Activated T-cell treated with anti-CD3 and anti-CD28 coated beads, Interleukin-2, amount 50 U/mL, for 1 hour (primary cell): ENCODE measurements at regions not wholly inside any gene's neighbourhood (a gene's known extent, or its start where the extent isn't known, plus 50 kb on each side); places are given as distances from the start of the nearest gene placed in this dataset.
"Not testable (repeated sequence)": the region's sequence is repeated elsewhere in the genome, so short reads cannot be mapped to it uniquely, and the experiment has no call there.

Experiments
- DNase-seq: peaks from one replicate; pipeline ENCODE4 v3.0.0-alpha.2; 2020

DNA sequence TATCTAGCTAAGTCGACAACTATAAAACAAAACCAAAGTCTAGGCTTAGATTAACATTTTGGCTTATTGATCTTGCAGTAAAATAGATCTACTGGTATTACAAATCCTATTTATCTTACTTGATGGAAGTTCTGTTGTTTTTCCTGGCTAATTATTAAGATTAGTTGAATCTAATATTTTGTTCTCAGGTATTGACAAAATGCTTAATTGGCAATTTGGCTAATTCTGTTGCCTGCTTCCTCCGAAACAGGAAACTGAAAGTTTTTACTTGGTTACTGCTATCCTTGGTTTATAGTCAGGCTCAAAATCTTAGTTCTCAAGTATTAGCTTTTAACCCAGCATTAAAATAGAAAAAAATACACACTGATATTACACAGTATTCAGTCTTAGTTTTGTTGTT is 820.5 kb downstream of the NR2F1-AS1 start:
- DNase-seq = no peak

DNA sequence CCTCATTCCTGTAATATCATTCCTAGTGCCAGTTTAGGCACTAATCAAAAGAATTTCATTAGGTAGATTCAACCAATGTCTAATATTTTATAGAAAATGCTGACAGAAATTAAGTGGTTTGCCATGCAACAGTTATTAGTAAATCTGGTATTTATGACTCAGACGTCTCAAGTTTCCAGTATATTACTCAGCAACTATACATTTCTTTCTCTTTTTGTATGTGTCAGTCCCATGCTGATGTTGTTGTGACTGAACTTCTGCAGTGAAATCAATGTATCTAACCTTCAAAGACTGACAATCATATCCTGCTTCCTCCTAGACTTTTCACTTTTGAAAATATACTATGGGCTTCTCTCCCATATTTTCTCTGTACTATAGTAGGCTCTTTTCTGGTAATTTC is 822.5 kb downstream of the NR2F1-AS1 start:
- DNase-seq = no peak

DNA sequence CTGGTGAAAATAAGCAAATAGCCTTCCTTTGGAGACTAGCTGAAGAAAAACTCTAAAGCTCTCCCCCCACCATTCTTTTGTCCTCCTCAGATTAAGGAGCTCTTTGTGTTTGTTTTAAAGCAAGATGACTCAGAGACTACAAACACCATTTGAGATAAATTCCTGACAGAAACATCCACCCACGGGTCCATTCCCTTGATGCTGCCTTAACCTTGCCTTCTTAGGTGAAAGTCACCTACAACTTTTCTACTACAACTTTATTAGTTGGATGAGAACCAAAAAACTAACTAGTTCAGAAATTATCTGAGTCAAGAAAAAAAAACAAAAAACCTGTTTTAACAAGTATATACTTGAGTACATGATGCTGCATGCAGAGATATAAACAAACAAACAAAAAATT is 831.1 kb downstream of the NR2F1-AS1 start:
- no peak for DNase-seq

DNA sequence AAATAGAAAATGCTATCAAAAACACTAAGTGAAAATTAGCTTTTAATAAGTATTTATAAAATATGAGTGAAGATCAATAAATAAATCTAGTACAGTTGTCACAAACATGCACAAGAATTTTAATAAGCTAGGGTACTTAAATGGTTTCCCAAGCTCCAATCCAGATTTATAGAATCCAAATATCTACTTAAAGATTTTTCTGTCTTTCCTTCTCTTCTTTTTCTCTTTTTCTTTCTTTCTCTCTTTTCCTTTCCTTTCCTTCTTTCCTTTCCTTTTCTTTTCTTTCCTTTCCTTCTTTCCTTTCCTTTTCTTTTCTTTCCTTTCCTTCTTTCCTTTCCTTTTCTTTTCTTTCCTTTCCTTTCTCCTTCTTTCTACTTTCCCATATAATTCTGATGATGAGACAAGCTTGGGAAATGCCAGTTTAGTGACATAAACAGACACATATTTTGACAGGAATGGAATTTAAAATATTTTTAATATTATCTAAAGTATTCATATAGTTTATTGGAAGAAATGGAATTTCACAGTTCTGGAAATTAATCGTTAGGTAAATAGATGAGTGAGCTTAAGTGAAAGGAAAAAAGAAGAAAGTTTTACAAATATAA is 832.8 kb downstream of the NR2F1-AS1 start:
- DNase-seq = no peak

DNA sequence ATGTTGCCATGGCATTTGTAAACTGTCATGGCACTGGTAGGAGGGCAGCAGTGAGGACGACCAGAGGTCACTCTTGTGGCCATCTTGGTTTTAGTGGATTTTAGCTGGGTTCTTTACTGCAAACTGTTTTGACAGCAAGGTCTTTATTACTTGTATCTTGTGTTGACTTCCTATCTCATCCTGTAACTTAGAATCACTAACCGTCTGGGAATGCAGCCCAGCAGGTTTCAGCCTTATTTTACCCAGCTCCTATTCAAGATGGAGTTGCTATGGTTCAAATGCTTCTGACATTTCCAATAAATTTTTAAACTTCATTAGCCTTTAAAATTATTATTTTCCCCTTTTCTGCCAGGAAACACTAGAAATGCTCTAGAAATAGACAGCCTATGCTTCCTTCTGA is 839.1 kb downstream of the NR2F1-AS1 start:
- DNase-seq = no peak

DNA sequence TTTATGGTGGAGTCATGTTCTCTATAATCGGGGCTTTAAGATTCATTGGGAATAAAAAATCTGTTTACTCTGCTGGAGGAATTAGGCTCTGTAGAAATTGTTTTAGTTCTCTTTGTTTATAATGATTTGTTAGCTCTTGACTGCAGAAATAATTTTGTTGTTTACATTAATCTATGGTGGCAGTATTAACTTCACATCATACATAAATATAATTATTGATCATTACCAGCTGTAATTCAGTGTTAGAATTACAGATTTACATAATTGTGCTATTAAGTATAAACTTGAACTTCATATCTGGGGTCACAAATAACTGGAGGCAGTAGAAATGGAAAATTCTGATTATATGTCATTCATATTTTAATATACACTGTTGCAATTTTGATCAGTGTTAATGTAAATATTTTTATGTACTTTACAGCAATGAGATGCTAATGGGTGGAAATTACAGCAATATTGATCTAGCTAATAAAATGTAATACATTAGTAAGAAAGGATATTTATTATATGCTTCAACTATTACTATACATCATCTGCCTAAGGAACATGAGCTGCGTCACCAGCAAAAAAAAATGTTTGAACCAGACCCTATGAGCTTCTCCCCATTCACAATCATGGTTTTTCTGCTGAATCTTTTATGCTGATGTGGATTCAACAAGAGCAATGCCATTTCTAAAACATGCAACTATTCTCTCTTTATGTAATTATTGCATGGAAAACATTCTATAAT is 846.6 kb downstream of the NR2F1-AS1 start:
- DNase-seq = no peak

DNA sequence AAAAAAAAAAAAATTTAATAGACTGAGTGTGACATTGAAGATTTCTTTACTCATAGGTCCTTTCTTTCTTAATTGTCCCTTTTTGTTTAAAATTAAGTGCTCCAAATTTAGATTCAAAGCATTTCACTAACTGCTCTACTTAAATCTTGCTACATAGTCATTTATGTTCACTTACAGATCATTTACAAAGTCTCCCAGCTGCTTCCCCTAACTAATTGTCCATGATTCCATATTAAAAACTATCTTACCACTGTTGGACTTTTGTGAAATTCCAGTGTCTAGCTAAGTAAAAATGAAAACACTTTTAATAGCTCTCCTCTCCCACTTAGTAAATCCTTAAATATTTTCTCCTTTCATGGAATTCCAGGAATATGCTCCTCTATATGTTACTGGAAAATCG is 850.5 kb downstream of the NR2F1-AS1 start:
- no peak for DNase-seq

DNA sequence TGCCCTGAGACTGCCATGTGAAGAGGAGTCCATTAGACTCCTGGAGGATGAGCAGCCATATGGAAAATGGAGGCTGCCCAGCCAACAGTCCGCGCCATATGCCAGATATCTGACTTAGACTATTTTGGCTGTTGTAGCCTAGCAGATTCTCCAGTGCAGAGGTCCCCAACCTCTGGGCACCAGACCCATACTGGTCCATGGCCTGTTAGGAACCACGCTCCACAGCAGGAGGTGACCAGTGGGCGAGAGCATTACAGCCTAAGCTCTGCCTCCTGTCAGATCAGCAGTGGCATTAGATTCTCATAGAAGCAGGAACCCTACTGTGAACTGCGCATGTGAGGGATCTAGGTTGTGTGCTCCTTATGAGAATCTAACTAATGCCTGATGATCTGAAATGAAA is 851.9 kb downstream of the NR2F1-AS1 start:
- no peak for DNase-seq

DNA sequence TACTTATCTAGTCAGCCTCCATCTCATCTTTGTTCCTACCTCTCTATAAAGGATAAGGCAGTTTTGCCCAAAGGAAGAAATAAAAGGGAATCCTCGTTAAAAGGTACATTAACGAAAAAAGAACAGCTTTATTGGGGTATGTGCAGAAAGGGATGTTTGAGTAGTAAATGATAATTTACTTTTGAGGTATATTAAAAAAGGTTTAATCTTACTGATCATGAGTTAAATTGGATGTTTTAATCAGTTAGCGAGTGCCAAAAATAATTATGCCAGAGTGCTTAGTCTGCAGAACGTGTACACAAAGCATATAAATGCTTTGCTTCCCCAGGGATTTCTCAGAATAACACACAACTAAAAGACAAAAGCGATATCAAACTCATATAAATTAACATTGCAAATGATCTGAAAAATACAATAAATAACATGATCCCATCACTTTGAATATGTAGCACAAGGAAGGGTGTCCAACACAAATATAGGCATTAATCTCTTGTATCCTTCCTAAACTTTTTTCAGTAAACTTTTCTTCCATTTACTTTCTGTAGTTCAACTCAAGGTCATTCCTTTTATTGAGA is 865.0 kb downstream of the NR2F1-AS1 start:
- no peak for DNase-seq

DNA sequence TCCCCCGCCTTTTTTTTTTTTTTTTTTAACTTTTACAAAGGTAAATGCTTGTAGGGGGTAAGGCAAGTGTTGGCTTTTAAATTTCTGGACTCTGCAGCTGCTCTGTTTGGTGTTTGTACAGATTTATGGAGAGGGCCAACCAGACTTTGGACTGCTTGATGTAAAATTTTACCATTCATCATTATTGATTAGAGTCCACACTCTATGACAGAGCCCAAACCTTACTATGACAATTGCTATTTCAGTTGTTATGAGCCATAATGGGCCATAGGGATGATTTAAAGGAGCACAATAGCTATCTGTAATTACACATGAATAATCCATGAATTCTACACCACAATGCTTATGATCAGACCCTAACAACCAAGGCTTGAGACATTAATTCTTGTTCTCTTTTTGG is 867.2 kb downstream of the NR2F1-AS1 start:
- DNase-seq = no peak

DNA sequence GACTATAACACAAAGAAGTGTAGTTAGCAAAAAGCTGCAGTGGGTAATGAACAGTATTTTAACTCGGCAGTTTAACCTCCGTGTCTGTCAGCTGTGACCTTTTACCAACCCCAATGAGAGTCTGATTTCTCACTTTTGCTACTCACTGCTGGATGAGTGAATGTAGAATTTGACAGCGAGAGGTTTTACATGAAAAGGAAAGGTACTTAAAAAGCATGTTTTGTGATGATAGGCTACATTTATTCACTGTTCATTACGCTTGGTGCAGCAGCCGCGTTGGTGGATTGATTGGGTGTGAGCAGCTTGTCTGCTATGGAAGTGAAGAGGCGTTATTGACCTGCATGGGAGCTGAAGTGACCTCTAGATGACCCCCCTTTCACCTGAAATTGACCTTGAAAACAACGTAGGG is 867.7 kb downstream of the NR2F1-AS1 start:
- DNase-seq = no peak

DNA sequence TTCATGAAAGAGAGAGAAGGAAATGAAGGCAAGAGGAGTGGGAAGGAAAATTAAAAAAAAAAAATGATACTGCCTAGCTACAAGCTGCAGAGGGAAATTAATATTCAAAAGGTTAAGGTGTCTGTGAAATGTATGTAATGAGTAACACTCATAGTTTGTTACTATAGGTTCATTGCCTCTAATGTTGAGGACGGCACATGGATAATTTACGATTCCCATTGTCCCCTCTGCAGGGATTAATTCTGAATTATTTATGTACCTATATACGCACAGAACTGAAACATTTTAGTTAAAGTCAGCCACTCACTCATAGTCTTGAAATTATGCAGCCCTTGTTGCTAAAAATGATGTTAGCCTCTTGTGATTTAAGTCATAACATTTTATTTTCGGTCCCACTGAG is 869.1 kb downstream of the NR2F1-AS1 start:
- DNase-seq = no peak

DNA sequence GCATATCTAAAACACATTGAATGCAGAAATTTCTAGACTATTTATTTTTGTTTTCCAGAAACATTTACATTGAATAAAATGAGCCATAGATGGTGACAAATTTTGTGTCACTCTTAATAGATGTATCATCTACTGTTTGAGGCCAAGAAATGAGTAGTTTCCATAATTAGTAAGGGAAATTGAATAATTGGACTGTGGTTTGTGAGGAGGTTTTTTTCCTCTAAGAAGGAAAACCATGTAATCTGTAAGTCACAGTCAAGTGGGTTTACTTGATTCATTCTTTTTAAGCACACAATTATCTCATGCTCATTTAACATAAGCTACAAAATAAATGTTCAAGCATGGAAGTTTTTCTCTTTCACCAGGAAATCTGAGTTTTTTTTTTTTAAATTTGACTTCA is 876.4 kb downstream of the NR2F1-AS1 start:
- DNase-seq = no peak

DNA sequence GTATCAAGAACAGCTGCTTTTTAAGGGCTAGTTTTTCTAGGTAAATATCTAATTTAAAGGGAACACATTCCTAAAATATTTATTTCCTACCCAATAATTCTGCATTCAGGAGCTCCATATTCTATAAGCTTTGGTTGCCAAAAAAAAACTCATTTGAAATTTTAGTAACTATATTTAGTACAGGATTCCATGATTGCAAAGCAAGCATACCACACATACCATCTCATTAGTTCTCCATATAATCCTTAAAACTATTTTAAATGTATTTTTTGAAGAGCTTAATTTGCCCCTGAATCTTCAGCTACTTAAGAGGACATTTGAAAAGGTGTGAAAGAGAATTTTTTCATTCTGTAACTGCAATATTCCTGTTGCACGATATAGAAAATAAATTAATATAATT is 877.0 kb downstream of the NR2F1-AS1 start:
- no peak for DNase-seq

DNA sequence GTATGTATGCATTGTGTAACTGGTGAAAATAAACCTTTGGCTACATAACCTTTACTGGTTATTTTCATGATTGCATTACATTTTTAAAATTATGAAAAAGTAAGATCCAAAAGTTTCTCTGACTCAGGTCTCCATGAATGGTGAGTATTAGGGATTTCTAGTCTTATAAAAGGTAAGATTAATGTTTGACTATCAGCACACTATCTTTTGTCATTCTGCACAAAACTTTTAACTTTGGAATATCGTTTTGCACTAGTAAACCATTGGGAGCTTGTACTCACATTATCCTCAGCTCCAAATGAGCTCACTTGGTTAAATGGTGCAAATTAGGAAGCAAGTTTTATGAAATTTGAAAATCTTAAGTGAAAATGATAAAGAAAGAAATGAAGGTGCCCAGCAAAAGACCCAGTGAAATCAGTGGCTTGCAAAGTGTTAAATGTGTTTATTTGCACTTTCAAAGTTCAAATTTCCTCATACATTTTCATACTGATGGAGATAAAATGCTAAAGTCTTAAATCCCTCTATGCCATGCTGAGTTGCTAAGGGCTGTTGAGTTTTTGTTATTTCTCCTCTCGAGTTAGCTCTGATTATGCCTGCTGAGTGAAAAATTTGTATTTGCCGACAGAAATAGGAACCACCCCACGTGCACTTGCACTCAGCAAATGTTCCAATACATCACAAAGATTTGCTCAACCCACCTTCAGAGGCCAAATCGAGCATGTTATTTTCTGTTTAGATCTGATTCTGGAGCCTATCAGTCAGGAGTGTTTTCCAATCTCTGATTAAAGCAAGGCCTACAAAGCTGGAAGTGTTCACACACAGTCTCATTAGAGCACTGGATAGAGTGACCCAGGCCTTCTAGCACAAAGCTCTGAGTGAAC is 885.7 kb downstream of the NR2F1-AS1 start:
- DNase-seq = no peak

DNA sequence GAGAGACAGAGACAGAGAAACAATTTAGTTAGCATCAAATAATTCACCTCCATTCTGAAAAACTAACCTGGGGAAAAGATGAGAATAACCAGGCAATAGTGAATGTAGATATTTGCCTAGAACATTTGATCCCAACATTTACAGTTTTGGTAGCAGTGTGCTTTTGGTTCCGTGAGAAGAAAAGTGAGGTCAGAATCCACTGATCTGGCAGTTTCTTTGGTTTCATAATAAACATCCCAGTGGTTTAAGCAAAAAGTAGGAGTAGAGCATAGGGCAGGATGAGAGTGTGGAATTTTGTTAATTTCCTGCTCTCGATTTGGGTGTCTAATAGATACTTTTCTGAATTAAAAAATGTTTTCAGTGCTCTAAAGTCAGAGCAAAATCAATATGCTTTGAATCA is 887.0 kb downstream of the NR2F1-AS1 start:
- no peak for DNase-seq

DNA sequence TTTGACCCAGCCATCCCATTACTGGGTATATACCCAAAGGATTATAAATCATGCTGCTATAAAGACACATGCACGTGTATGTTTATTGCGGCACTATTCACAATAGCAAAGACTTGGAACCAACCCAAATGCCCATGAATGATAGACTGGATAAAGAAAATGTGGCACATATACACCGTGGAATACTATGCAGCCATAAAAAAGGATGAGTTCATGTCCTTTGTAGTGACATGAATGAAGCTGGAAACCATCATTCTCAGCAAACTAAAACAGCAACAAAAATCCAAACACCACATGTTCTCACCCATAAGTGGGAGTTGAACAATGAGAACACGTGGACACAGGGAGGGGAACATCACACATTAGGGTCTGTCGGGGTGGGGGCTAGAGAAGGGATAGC is 889.1 kb downstream of the NR2F1-AS1 start:
- DNase-seq = not testable (repeated sequence)

DNA sequence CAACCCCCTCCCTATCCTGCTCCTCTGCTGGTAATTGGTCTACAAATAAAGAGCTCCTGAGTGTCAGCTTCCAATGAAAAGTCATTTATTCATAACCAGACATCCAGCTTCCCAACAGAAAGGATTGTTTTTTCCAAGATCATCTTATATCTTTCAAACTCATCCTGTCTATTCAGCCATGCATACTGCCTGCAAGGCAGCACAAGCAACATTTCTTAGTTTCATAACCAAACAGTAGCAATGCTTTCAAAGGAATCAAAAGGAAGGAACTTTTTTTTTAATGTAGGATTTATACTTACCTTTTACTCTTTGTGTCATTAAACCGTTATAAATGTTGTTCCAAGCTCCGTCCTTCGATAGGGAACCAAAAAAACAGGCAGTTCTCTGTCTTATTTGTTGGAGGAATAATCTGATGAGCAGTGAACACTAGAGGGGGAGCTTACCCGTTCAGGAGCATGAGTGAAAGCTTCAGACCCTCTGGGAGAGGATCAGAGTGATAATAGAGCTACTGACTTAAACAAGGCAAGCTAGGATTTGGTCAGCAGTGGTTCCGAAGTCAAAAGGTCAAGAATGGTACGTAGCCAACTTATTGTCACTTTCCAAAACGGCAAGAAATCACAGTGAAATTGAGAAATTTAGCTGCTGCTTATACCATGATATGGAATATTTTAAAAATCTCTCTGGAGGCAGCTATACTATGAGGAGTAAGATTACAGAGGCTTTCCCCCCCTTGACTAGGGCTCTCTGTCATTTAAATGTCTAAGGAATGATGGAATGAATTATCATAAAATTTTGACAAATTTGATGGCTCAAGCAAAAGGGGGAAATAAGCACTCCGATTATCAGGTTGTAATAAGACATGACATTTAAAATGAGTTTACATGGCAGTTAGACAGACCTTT is 892.9 kb downstream of the NR2F1-AS1 start:
- no peak for DNase-seq

DNA sequence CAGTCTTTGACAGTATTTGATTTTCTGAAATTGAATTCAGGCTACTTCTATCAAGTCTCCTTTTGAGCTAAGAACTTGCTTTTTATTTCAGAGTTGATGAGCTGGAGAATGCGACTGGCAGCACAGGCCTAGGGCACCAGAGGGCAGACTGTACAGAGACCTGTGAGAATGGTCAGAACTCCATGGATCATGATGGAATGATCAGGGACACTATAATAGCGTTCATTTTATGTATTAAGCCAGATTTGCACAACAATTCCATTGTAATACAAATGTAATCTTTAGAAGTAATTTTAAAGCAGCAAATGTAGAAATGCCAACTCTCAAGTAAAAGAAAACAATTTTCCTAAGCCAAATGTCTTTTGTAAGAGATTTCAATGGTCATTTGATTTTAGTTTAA is 902.4 kb downstream of the NR2F1-AS1 start:
- DNase-seq = no peak

DNA sequence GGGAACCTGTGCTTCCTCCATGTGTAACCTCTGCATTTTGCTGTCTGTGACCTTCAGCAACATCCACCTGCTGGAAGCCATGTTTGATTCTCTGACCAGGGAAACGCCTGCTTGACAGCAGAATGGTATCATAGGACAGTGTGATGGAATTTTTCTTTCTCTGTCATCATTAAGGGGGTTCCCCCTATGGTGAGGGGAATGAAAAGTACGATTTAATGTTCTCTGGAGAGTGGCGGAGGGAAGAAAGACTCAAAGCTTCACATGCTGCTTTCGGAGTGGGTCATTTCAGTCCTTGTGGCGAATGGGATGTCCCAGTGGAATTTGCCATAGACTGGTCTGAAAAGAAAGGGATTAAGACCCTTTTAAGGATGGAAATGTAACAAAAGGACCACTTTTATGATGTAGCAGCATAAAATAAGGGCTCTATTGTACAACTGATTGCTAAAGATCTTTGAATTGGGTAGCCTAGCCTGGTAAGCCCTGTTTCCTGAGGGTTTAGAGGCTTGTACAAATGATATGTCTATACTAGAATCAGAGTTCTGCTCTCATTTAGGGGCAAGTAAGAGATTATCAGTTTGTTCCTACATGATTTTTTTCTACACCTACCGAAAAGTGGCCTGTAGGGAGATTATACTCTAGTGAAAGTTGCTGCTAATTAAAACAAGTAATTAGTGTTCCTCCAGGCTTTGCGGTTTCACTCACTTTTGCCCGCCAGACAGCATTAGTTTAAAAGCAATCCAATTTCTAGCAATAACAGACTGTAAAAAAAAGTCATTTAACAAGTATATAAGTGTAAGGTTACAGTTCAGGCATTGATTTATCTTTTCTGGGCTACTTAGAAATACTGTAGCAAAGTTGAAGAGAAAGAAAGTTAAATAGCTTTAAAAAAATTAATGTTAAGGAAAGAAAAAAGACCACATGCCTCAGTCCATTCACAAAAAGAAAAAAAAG is 904.5 kb downstream of the NR2F1-AS1 start:
- no peak for DNase-seq

DNA sequence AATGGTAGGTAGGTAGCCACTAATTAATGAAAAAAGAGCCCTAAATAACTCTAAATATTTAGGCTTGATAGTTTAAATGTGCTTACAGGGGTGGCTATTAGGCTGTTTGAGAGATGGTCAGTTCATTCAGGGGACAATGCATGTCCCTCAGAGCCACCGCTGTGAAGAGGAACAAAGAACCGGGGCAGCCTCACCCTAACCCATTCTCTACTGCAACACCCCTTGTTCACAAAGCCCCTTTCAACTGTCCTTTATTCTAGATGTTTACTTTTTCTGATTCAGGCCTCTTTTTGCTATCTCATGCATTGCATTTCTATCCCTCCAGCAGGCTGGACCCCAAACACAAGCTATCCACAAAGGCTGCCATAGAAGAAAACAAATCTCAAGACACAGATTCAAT is 906.7 kb downstream of the NR2F1-AS1 start:
- DNase-seq = no peak
